ENCODE measurements at regions not wholly inside any gene's neighbourhood (a gene's known extent, or its start where the extent isn't known, plus 50 kb on each side); places are given as distances from the start of the nearest gene placed in this dataset.

DNA sequence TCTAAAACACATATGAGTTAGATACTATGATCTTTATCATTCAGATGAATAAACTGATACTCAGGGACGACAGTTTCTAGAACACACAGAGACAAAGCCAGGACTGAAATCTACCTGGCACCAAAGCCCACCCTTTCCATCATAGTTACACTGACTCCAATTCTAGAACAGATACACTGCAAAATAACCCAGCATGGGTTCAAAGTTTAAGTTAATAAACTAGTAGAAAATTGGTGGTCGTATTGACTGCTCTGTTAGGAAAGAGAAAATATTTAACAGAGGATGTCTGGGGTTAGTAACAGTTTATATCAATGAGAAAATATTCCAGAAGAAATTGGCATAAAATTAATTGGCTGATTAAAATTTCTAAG is 60.8 kb upstream of the BCL9 start:
- Histone ChIP-seq H3K4me3 (no peak overlapping the region), H3K36me3 (no peaks in the 10 kb centered on the region), H3K9me3 (no peaks in the 10 kb centered on the region), H3K27ac (no peak overlapping the region), H3K27me3 (peaks cover 0 to 15% (median 4%) of the 10 kb centered on the region in 7 donors), H3K4me1 (no peaks in the 10 kb centered on the region)
- intact Hi-C loops (cut with DNase I): no loop called here
- WGBS, 2 donors: 34 to 67% methylated on average over 2 of the region's 2 CpGs
- DNase-seq: no peak
- no peak for ATAC-seq
- TF ChIP-seq, protein P1, sequence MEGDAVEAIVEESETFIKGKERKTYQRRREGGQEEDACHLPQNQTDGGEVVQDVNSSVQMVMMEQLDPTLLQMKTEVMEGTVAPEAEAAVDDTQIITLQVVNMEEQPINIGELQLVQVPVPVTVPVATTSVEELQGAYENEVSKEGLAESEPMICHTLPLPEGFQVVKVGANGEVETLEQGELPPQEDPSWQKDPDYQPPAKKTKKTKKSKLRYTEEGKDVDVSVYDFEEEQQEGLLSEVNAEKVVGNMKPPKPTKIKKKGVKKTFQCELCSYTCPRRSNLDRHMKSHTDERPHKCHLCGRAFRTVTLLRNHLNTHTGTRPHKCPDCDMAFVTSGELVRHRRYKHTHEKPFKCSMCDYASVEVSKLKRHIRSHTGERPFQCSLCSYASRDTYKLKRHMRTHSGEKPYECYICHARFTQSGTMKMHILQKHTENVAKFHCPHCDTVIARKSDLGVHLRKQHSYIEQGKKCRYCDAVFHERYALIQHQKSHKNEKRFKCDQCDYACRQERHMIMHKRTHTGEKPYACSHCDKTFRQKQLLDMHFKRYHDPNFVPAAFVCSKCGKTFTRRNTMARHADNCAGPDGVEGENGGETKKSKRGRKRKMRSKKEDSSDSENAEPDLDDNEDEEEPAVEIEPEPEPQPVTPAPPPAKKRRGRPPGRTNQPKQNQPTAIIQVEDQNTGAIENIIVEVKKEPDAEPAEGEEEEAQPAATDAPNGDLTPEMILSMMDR (IDR thresholded peaks at IDR 0.05): no peak

DNA sequence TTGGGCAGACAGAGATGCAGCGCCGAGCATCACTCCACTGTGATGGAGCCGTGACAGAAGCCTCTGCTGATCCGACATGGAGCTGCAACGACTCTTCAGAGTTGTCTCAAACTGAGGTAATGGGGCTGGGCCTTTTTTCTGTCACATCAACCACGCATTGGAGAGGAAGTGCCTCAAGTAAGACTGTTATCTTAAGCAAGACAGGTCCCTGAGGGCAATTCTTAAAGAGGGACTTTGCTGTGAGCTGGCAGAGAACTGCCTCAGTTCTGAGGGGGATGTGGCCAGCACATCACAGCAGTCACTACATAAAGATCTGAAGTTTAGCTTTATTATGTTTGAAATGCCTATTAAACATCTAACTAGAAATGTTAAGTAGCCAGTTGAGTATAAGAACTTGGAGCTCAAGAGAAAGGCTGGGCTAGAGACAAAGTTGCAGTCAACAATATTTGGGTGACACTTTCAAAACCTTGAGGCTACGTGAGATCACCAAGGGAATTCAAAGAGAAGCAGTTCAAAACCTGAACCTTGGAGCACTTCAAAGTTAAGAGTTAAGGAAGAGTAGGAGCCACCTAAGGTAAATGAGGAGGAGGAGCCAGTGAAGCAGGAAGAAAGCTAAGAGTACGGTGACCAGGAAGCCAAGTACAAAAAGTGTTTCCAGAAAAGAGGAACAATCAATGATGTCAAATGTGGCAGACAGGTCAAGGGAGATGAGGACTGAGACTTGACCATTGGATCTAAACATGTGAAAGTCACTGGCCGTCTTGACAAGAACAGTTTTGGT is 54.2 kb upstream of the BCL9 start:
- H3K4me3 ChIP-seq: no peak overlapping the region
- peaks cover 0 to 10% (median 0%) of the 10 kb centered on the region in 7 donors for H3K27me3 ChIP-seq
- ATAC-seq: no peak
- 50 to 64% methylated on average over 9 of the region's 9 CpGs for WGBS, 2 donors
- H3K9me3 ChIP-seq: no peaks in the 10 kb centered on the region
- no peak for DNase-seq
- H3K4me1 ChIP-seq: no peaks in the 10 kb centered on the region
- intact Hi-C loops (cut with DNase I): no loop called here
- no peak overlapping the region for H3K27ac ChIP-seq
- TF ChIP-seq, protein P1 (IDR thresholded peaks at IDR 0.05): no peak
- H3K36me3 ChIP-seq: no peaks in the 10 kb centered on the region

DNA sequence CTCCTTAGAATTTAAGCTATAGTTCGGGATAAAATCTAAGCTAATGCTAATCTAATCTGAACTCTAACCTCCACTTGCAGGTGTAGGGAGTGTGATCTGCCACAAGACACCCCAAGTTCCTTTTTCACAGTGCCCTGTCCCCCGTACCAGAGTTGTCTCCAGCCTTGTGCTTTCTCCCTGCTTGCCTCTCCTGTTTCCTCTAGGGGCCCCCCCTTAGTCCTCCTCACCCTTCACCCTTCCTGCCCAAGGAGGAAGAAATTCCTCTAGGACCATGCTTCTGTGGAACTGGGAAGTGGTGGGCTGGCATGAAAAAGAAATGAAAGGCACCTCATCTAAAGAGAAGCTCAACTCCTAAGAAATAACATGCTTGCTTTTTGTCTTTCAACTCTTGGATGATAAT is 50.2 kb upstream of the BCL9 start:
- TF ChIP-seq, protein P1 (IDR thresholded peaks at IDR 0.05): no peak
- ATAC-seq (no peak), DNase-seq (no peak)
- H3K9me3 ChIP-seq: no peaks in the 10 kb centered on the region
- H3K36me3 ChIP-seq: no peaks in the 10 kb centered on the region
- no peak overlapping the region for H3K27ac ChIP-seq
- peaks cover 0 to 14% (median 7%) of the 10 kb centered on the region in 9 donors for H3K4me1 ChIP-seq
- intact Hi-C loops (cut with DNase I): loop anchor here in 5 of 10 donors (5.0 to 10.0 kb wide), 4 partner anchors 214 to 404 kb away; no protein-coding TSS in a partner anchor
- WGBS, 2 donors: 18 to 42% methylated on average over 2 of the region's 2 CpGs
- H3K4me3 ChIP-seq: no peak overlapping the region
- peaks cover 0 to 5% (median 0%) of the 10 kb centered on the region in 7 donors for H3K27me3 ChIP-seq
